B cell (primary cell): ENCODE measurements at regions not wholly inside any gene's neighbourhood (a gene's known extent, or its start where the extent isn't known, plus 50 kb on each side); places are given as distances from the start of the nearest gene placed in this dataset.

Experiments used
- ATAC-seq: fragments of 200-7000 bp; cut with Tn5 transposase; one replicate; pipeline ENCODE4 v1.10.0; 2021; ENCODE audit warnings: low read depth, mild to moderate bottlenecking, moderate number of reproducible peaks, moderate library complexity
- CTCF ChIA-PET: fragments of 350-600 bp; sonication (Branson Sonifier 250); formaldehyde crosslinking; loops from one replicate; lab custom pipeline; 2021; ENCODE audit warnings: antibody characterized with exemption, inconsistent platforms; lab: Charles Lee
- POLR2A ChIA-PET: fragments of 350-600 bp; sonication (Branson Sonifier 250); formaldehyde crosslinking; loops from one replicate; lab custom pipeline; 2021; ENCODE audit warnings: antibody characterized with exemption; lab: Charles Lee
- DNase-seq: peaks from one replicate; pipeline ENCODE4 v3.0.0; 2013
- H2AFZ ChIP-seq: 2 replicates; pipeline ENCODE4 v1.6.1; 2012; ENCODE audit warnings: mild to moderate bottlenecking, low read depth, low read length; ENCODE audit not compliant: insufficient read depth, poor library complexity, severe bottlenecking
- H3K27ac ChIP-seq, 2 donors: 1 replicate in 1 of 2; 2 replicates in 1 of 2; pipeline ENCODE4 v1.5.1; 2012 to 2013; ENCODE audit warnings: low read length in 2 of 2, mild to moderate bottlenecking in 2 of 2, moderate library complexity in 1 of 2
- H3K27me3 ChIP-seq, 4 experiments: fragments of 200-600 bp in 1 of 4; sonication (generic) in 1 of 4; replicated peaks in 1 of 4; 1 replicate in 2 of 4; 2 replicates in 2 of 4; pipeline versions ENCODE4 v1.6.1 to v1.7.0; 2013 to 2016; ENCODE audit warnings: low read length in 3 of 4, mild to moderate bottlenecking in 2 of 4, mixed read lengths in 1 of 4, moderate library complexity in 1 of 4; ENCODE audit not compliant: insufficient read depth in 4 of 4, control insufficient read depth in 3 of 4; ENCODE audit errors: control extremely low read depth in 1 of 4
- H3K36me3 ChIP-seq, 2 experiments: replicated peaks in 1 of 2; 1 replicate in 1 of 2; 2 replicates in 1 of 2; pipeline versions ENCODE4 v1.6.1 to v1.7.1; 2013; ENCODE audit warnings: low read length in 1 of 2; ENCODE audit not compliant: insufficient read depth in 2 of 2, control insufficient read depth in 1 of 2; ENCODE audit errors: control extremely low read depth in 1 of 2, extremely low read depth in 1 of 2
- H3K4me1 ChIP-seq, 2 donors: fragments of 200-600 bp in 1 of 2; sonication (generic) in 1 of 2; 1 replicate in 1 of 2; 2 replicates in 1 of 2; pipeline versions ENCODE4 v1.5.1 to v1.6.1; 2013 to 2017; ENCODE audit warnings: low read length in 2 of 2; ENCODE audit not compliant: control insufficient read depth in 2 of 2, insufficient read depth in 2 of 2
- H3K4me2 ChIP-seq: replicated peaks from 2 replicates; pipeline ENCODE3; 2012; ENCODE audit warnings: mild to moderate bottlenecking, low read depth, low read length; ENCODE audit not compliant: poor library complexity, severe bottlenecking
- H3K4me3 ChIP-seq, 5 experiments: fragments of 200-600 bp in 1 of 5; sonication (generic) in 1 of 5; 1 replicate in 3 of 5; 2 replicates in 2 of 5; pipeline versions ENCODE4 v1.5.1 to v1.7.0; 2011 to 2016; ENCODE audit warnings: low read length in 4 of 5, mild to moderate bottlenecking in 4 of 5, low read depth in 2 of 5, control low read depth in 1 of 5, moderate library complexity in 1 of 5; ENCODE audit not compliant: insufficient read depth in 1 of 5; ENCODE audit errors: control extremely low read depth in 1 of 5, extremely low read depth in 1 of 5
- H3K79me2 ChIP-seq: fragments of 200-600 bp; sonication (generic); one replicate; pipeline ENCODE4 v1.6.0; 2016; ENCODE audit warnings: low read length; ENCODE audit not compliant: control insufficient read depth, insufficient read depth
- H3K9ac ChIP-seq: fragments of 200-600 bp; sonication (generic); 2 replicates; pipeline ENCODE4 v1.6.1; 2017; ENCODE audit warnings: mild to moderate bottlenecking, low read length, moderate library complexity
- H3K9me3 ChIP-seq, 3 donors: one replicate each; pipeline versions ENCODE4 v1.6.1 to v1.7.1; 2013; ENCODE audit warnings: low read length in 2 of 3; ENCODE audit not compliant: control insufficient read depth in 2 of 3, insufficient read depth in 1 of 3; ENCODE audit errors: control extremely low read depth in 1 of 3
- H4K20me1 ChIP-seq: 2 replicates; pipeline ENCODE4 v1.6.0; 2012; ENCODE audit warnings: mild to moderate bottlenecking, low read length; ENCODE audit not compliant: insufficient read depth, control insufficient read depth, poor library complexity, severe bottlenecking
- H3K27ac Mint-ChIP-seq: one replicate; pipeline ENCODE4 v1.8.0; 2021; ENCODE audit warnings: mixed read lengths
- H3K27me3 Mint-ChIP-seq: one replicate; pipeline ENCODE4 v1.8.0; 2021; ENCODE audit warnings: mixed read lengths
- H3K4me1 Mint-ChIP-seq: one replicate; pipeline ENCODE4 v1.8.0; 2021; ENCODE audit warnings: mixed read lengths
- H3K4me3 Mint-ChIP-seq: one replicate; pipeline ENCODE4 v1.8.0; 2021; ENCODE audit warnings: mixed read lengths
- H3K9me3 Mint-ChIP-seq: one replicate; pipeline ENCODE4 v1.8.0; 2022; ENCODE audit warnings: mixed read lengths; ENCODE audit not compliant: insufficient read depth
- EZH2 ChIP-seq: IDR thresholded peaks from 2 replicates; pipeline ENCODE4 v1.6.1; 2012; ENCODE audit warnings: borderline replicate concordance, low read depth, mild to moderate bottlenecking, moderate library complexity, low read length; ENCODE audit not compliant: insufficient read depth, poor library complexity, severe bottlenecking
- WGBS: methylation state at CpG from one replicate; pipeline ENCODE4 v1.1.5; 2013; ENCODE audit warnings: missing lambda C conversion rate; ENCODE audit not compliant: insufficient coverage; 5-methylcytosine and 5-hydroxymethylcytosine counted together
- intact Hi-C: fragments of 100-400 bp; cut with micrococcal nuclease; formaldehyde crosslinking; loops from one replicate; pipeline ENCODE4 v1.10.0; 2022
- TF ChIP-seq, protein P1 (sequence below): fragments of 200-600 bp; IDR thresholded peaks from one replicate; pipeline ENCODE4 v1.8.0; 2022; ENCODE audit warnings: antibody characterized with exemption, mild to moderate bottlenecking

DNA sequence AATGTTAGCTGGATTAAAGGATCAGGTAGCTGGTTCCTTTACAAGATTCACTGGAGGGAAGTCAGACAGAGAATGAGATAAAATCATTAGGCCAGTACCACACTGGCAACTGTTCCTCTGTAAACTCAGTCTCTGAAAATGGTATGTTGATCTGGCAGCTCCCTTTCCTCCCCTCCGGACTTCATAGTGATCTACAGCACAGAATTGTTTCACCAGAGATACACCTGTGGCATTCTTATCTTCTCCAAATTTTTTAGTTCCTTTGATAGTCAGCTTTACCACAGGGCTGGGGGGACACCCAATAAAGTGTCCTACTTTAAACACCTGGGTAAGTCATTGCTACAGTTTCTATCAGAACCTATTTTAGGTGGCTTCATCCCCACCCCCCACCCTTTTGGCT lies 304.3 kb upstream of the KCNH8 start:
- ChIA-PET POLR2A (no interaction called here), CTCF (interaction anchor here (1.3 kb wide), 1 partner anchor 1021 kb away, joined by 3 read pairs; no protein-coding TSS in a partner anchor)
- Histone ChIP-seq H4K20me1 (no peaks in the 10 kb centered on the region), H3K79me2 (no peaks in the 10 kb centered on the region), H3K4me3 (no peak overlapping the region), H3K4me2 (no peak overlapping the region), H3K4me1 (peaks cover 0 to 5% of the 10 kb centered on the region in 2 donors), H2AFZ (no peak overlapping the region), H3K27me3 (no peaks in the 10 kb centered on the region), H3K36me3 (no peaks in the 10 kb centered on the region), H3K9ac (no peak overlapping the region), H3K9me3 (no peaks in the 10 kb centered on the region), H3K27ac (no peak overlapping the region)
- Mint-ChIP-seq H3K4me3 (no peak overlapping the region), H3K9me3 (no peaks in the 10 kb centered on the region), H3K27me3 (no peaks in the 10 kb centered on the region), H3K27ac (no peak overlapping the region), H3K4me1 (peaks cover 9% of the 10 kb centered on the region)
- ATAC-seq = no peak
- WGBS = 86% methylated on average over 1 of the region's 1 CpG
- intact Hi-C loops = no loop called here
- DNase-seq = no peak
- no peak for TF ChIP-seq EZH2
- TF ChIP-seq, protein P1, sequence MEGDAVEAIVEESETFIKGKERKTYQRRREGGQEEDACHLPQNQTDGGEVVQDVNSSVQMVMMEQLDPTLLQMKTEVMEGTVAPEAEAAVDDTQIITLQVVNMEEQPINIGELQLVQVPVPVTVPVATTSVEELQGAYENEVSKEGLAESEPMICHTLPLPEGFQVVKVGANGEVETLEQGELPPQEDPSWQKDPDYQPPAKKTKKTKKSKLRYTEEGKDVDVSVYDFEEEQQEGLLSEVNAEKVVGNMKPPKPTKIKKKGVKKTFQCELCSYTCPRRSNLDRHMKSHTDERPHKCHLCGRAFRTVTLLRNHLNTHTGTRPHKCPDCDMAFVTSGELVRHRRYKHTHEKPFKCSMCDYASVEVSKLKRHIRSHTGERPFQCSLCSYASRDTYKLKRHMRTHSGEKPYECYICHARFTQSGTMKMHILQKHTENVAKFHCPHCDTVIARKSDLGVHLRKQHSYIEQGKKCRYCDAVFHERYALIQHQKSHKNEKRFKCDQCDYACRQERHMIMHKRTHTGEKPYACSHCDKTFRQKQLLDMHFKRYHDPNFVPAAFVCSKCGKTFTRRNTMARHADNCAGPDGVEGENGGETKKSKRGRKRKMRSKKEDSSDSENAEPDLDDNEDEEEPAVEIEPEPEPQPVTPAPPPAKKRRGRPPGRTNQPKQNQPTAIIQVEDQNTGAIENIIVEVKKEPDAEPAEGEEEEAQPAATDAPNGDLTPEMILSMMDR = no peak

DNA sequence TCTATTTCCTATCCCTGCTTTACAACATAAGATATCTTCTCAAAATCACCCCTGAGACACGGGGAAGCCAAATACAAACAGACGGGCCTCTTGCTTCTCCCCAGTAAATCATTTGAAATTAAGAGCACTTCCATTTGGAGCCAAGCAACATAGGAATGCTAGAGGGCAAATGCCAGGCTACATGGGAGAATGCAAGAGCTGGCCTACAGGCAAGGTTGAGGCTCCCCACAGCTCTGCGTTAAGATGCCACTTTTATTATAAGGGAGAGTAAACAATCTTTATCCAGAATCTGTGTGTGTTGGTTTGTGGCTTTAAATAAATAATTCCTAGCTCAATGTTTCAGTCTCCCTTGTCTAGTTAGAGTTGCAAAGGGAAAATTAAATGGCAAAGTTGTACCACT lies 305.1 kb upstream of the KCNH8 start:
- Mint-ChIP-seq H3K4me1 (peaks cover 9% of the 10 kb centered on the region), H3K27ac (no peak overlapping the region), H3K9me3 (no peaks in the 10 kb centered on the region), H3K27me3 (no peaks in the 10 kb centered on the region), H3K4me3 (no peak overlapping the region)
- no peaks in the 10 kb centered on the region for H3K36me3 ChIP-seq
- no peak overlapping the region for H3K4me2 ChIP-seq
- no peak overlapping the region for H2AFZ ChIP-seq
- no peaks in the 10 kb centered on the region for H3K27me3 ChIP-seq
- ATAC-seq (no peak), DNase-seq (no peak)
- H3K9ac ChIP-seq = no peak overlapping the region
- H3K79me2 ChIP-seq = no peaks in the 10 kb centered on the region
- H3K27ac ChIP-seq = no peak overlapping the region
- no peaks in the 10 kb centered on the region for H4K20me1 ChIP-seq
- POLR2A ChIA-PET = no interaction called here
- no peaks in the 10 kb centered on the region for H3K9me3 ChIP-seq
- CTCF ChIA-PET = no interaction called here
- no peak overlapping the region for H3K4me3 ChIP-seq
- WGBS = 83% methylated on average over 2 of the region's 3 CpGs
- TF ChIP-seq EZH2 = no peak
- TF ChIP-seq, protein P1 = no peak
- peaks cover 0 to 5% of the 10 kb centered on the region in 2 donors for H3K4me1 ChIP-seq
- intact Hi-C loops = no loop called here
